K562 (cell line): ENCODE measurements at regions not wholly inside any gene's neighbourhood (a gene's known extent, or its start where the extent isn't known, plus 50 kb on each side); places are given as distances from the start of the nearest gene placed in this dataset.
A peak's percentile ranks its signal among the peaks of the same experiment; 100 is the strongest.

Experiments used
- ATAC-seq: fragments of 200-7000 bp; cut with Tn5 transposase; 3 replicates; pipeline ENCODE4 v1.9.1; 2020; ENCODE audit warnings: moderate library complexity
- BruUV-seq: library from RNA; stranded (reverse); fragments of 400-500 nt; replicated peaks from 2 replicates; lab custom pipeline; 2021; lab: Mats Ljungman, UMichigan
- CTCF ChIA-PET: fragments of 300-600 bp; formaldehyde crosslinking; extraction: SDS; loops from one replicate; lab custom pipeline; 2021; ENCODE audit warnings: low intra/inter-chr PET ratio; lab: Yijun Ruan, JAX
- POLR2A ChIA-PET: fragments of 300-600, 350-650 bp; sonication (Branson Sonifier 250); formaldehyde crosslinking; extraction: SDS; loops from one replicate; lab custom pipeline; 2021; ENCODE audit warnings: antibody characterized with exemption, inconsistent platforms; lab: Yijun Ruan, JAX
- DNase-seq, 4 experiments: peaks; one replicate each; pipeline versions ENCODE4 v3.0.0 to v3.0.0-alpha.2; 2011 to 2018; ENCODE audit warnings: low spot score in 3 of 4, mixed read lengths in 3 of 4; ENCODE audit errors: extremely low read depth in 1 of 4
- FAIRE-seq: peaks from 2 replicates; lab custom pipeline; 2011; peaks lifted over from hg19 to GRCh38; lab: Jason Lieb, UNC
- H2AFZ ChIP-seq: 2 replicates; pipeline ENCODE4 v1.6.0; 2011; ENCODE audit warnings: low read depth, low read length, control low read depth, inconsistent platforms
- H3K27ac ChIP-seq: fragments of 200-600 bp; 3 replicates; pipeline ENCODE4 v1.8.0; 2011; ENCODE audit warnings: low read depth, mild to moderate bottlenecking, control low read depth, inconsistent platforms, low read length, moderate library complexity, mixed read lengths; ENCODE audit errors: extremely low read depth
- H3K27me3 ChIP-seq, 2 experiments: fragments of 300-600 bp in 1 of 2; 2 replicates in 1 of 2; 3 replicates in 1 of 2; pipeline versions ENCODE4 v1.6.0 to v1.8.0; 2011; ENCODE audit warnings: inconsistent platforms in 2 of 2, low read length in 2 of 2, mild to moderate bottlenecking in 1 of 2, mixed read lengths in 1 of 2, moderate library complexity in 1 of 2; ENCODE audit not compliant: control insufficient read depth in 2 of 2, insufficient read depth in 2 of 2
- H3K36me3 ChIP-seq: fragments of 300-600 bp; 3 replicates; pipeline ENCODE4 v1.8.0; 2011; ENCODE audit warnings: mild to moderate bottlenecking, low read length, inconsistent platforms; ENCODE audit not compliant: control insufficient read depth, insufficient read depth
- H3K4me1 ChIP-seq, 2 experiments: fragments of 200-600 bp in 1 of 2; replicated peaks in 1 of 2; 2 replicates in 1 of 2; 3 replicates in 1 of 2; pipeline versions ENCODE4 v1.5.1 to v1.8.0; 2011; ENCODE audit warnings: inconsistent platforms in 2 of 2, low read length in 2 of 2, mild to moderate bottlenecking in 1 of 2, mixed read lengths in 1 of 2, moderate library complexity in 1 of 2; ENCODE audit not compliant: control insufficient read depth in 2 of 2, insufficient read depth in 2 of 2
- H3K4me2 ChIP-seq: 2 replicates; pipeline ENCODE4 v1.6.1; 2011; ENCODE audit warnings: low read length, control low read depth, inconsistent platforms, mixed read lengths; ENCODE audit not compliant: insufficient read depth
- H3K4me3 ChIP-seq: fragments of 200-600 bp; sonication (generic), shearing (Covaris generic); 2 replicates; pipeline ENCODE4 v1.5.1; 2016; ENCODE audit warnings: control low read depth, inconsistent platforms
- H3K79me2 ChIP-seq: fragments of 200-600 bp; 3 replicates; pipeline ENCODE4 v1.8.0; 2011; ENCODE audit warnings: low read length, inconsistent platforms; ENCODE audit not compliant: control insufficient read depth, insufficient read depth
- H3K9ac ChIP-seq, 2 experiments: 2 replicates each; pipeline versions ENCODE4 v1.6.0 to v1.6.1; 2011; ENCODE audit warnings: low read depth in 2 of 2, low read length in 2 of 2, control low read depth in 1 of 2, inconsistent platforms in 1 of 2, mild to moderate bottlenecking in 1 of 2, mixed read lengths in 1 of 2; ENCODE audit not compliant: insufficient read depth in 1 of 2
- H3K9me1 ChIP-seq: one replicate; pipeline ENCODE4 v1.6.0; 2011; ENCODE audit warnings: inconsistent platforms, mild to moderate bottlenecking, low read length, moderate library complexity; ENCODE audit not compliant: control insufficient read depth, insufficient read depth
- H3K9me3 ChIP-seq: replicated peaks from 2 replicates; pipeline ENCODE4 v1.5.1; 2011; ENCODE audit warnings: low read depth, low read length, inconsistent platforms; ENCODE audit not compliant: control insufficient read depth, insufficient read depth
- H4K20me1 ChIP-seq: replicated peaks from 2 replicates; pipeline ENCODE4 v1.6.1; 2011; ENCODE audit warnings: low read length, inconsistent platforms, mixed read lengths; ENCODE audit not compliant: control insufficient read depth, insufficient read depth
- CTCF ChIP-seq, 3 experiments: IDR thresholded peaks in 2 of 3; conservative IDR thresholded peaks in 1 of 3; 2 replicates each; pipeline ENCODE4 v1.5.1; 2011 to 2012; ENCODE audit warnings: low read length in 3 of 3, mild to moderate bottlenecking in 3 of 3, control low read depth in 2 of 3, improper control_type of control experiment in 1 of 3, inconsistent platforms in 1 of 3, low read depth in 1 of 3, mixed read lengths in 1 of 3, moderate library complexity in 1 of 3; ENCODE audit not compliant: insufficient read depth in 2 of 3
- ZKSCAN3 ChIP-seq: fragments of 250-450 bp; sonication (Bioruptor Pico); IDR thresholded peaks from 2 replicates; pipeline ENCODE4 v1.4.0; 2020
- ZNF707 ChIP-seq: fragments of 250-450 bp; sonication (Bioruptor Pico); conservative IDR thresholded peaks from 2 replicates; pipeline ENCODE4 v1.8.0; 2022; ENCODE audit warnings: inconsistent platforms, mild to moderate bottlenecking, moderate library complexity
- WGBS: fragments of 100-300 bp; shearing (Covaris generic); methylation state at CpG from one replicate; pipeline ENCODE4 v1.1.6; 2016; ENCODE audit warnings: low coverage, mixed read lengths; ENCODE audit not compliant: insufficient coverage; ENCODE audit errors: missing lambda C conversion rate; 5-methylcytosine and 5-hydroxymethylcytosine counted together
- in situ Hi-C: fragments of 300-500 bp; cut with MboI; formaldehyde crosslinking; loops from 4 replicates; pipeline ENCODE4 v1.15.0; 2018; ENCODE audit warnings: inconsistent platforms, mixed read lengths
- intact Hi-C: fragments of 100-400 bp; cut with micrococcal nuclease; formaldehyde crosslinking; loops from 2 replicates; pipeline ENCODE4 v1.14.2; 2022

GRCh38 chr6:156590482-156590881 is 186.7 kb upstream of the ARID1B start:
- intact Hi-C loops, result no loop called here
- Histone ChIP-seq H2AFZ (no peak overlapping the region), H3K4me3 (no peak overlapping the region), H3K27me3 (peaks cover 6 to 9% of the 10 kb centered on the region in 2 experiments; a peak in 3 of 5 replicates), H3K9me3 (no peaks in the 10 kb centered on the region), H3K4me1 (no peaks in the 10 kb centered on the region), H3K9me1 (no peaks in the 10 kb centered on the region), H4K20me1 (no peaks in the 10 kb centered on the region), H3K4me2 (no peak overlapping the region), H3K36me3 (no peaks in the 10 kb centered on the region), H3K27ac (no peak overlapping the region), H3K79me2 (no peaks in the 10 kb centered on the region), H3K9ac (no peak overlapping the region)
- WGBS, result 0% methylated on average over 6 of the region's 6 CpGs
- DNase-seq (no peak), FAIRE-seq (no peak), ATAC-seq (no peak; the same call in 1 of the 3 replicates)
- in situ Hi-C loops, result no loop called here
- ChIA-PET CTCF (no interaction called here), POLR2A (no interaction called here)
- TF ChIP-seq ZKSCAN3 (CRISPR knock-in tag) (no peak), CTCF (IDR thresholded peaks at IDR 0.05 in 2 of 3, conservative IDR thresholded peaks at IDR 0.05 in 1 of 3; ENCODE audit: insufficient read depth in 2 of 3, low read depth in 1 of 3, low read length in 3 of 3) (peak in 1 of 3 experiments; percentile 9; a peak in 1 of 6 replicates)
- no TSS peak for BruUV-seq

- POLR2A ChIA-PET, result no interaction called here
- Histone ChIP-seq H3K9me1 (no peaks in the 10 kb centered on the region), H3K9me3 (no peaks in the 10 kb centered on the region), H3K27me3 (peaks cover 6 to 9% of the 10 kb centered on the region in 2 experiments; a peak in 3 of 5 replicates), H3K9ac (no peak overlapping the region), H3K27ac (no peak overlapping the region), H3K79me2 (no peaks in the 10 kb centered on the region), H2AFZ (no peak overlapping the region), H3K4me2 (no peak overlapping the region), H3K4me3 (no peak overlapping the region), H4K20me1 (no peaks in the 10 kb centered on the region), H3K4me1 (no peaks in the 10 kb centered on the region), H3K36me3 (no peaks in the 10 kb centered on the region)
- BruUV-seq, result no TSS peak
- no peak for ATAC-seq
- DNase-seq, result no peak
- no peak for TF ChIP-seq ZNF707 (CRISPR knock-in tag)
- in situ Hi-C loops (no loop called here), intact Hi-C loops (no loop called here)
- 4% methylated on average over 1 of the region's 1 CpG for WGBS
- CTCF ChIA-PET, result no interaction called here
- FAIRE-seq, result no peak
Measured at GRCh38 chr6:156589281-156589680, 187.9 kb upstream of the ARID1B start.
